ENCODE measurements at regions not wholly inside any gene's neighbourhood (a gene's known extent, or its start where the extent isn't known, plus 50 kb on each side); places are given as distances from the start of the nearest gene placed in this dataset.

DNA sequence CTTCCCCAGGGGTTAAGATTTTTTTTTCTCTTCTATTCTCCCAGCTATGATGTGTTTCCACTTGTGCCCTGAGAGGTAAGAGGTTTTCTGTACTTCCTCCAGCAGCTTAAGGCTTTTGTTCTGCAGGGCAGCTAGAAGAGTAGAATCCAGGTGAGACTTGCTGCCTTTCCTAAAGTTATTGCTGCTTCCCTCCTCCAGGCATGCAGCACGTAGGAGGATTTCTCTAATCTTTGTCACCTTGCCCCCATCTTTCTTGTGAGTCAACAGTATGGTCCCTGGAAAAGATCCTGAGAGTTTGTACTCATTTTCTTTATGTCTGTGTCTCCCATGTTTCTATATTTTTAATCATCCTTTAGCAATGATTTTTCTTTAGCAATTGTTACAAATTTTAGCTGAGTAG lies 462.2 kb downstream of the SETBP1 start:
- H3K23ac ChIP-seq (ENCODE audit: low read depth, low read length), result no peak overlapping the region
- peaks cover 5% of the 10 kb centered on the region for H3K27me3 ChIP-seq (ENCODE audit: control insufficient read depth, insufficient read depth, low read length)
- H3K4ac ChIP-seq (ENCODE audit: low read depth, low read length), result no peak overlapping the region
- H2AFZ ChIP-seq (replicated peaks; ENCODE audit: low read length, poor library complexity), result no peak overlapping the region
- no peak overlapping the region for H3K14ac ChIP-seq (replicated peaks; ENCODE audit: low read depth, low read length)
- no peak overlapping the region for H3K4me3 ChIP-seq (ENCODE audit: insufficient read depth, low read depth, low read length)
- H3K36me3 ChIP-seq (ENCODE audit: control insufficient read depth, insufficient read depth, low read length), result no peaks in the 10 kb centered on the region
- H4K5ac ChIP-seq (ENCODE audit: low read depth, low read length), result no peak overlapping the region
- no peak overlapping the region for H4K8ac ChIP-seq (ENCODE audit: low read depth in 2 of 2, low read length in 2 of 2)
- no peak overlapping the region for H2BK15ac ChIP-seq (ENCODE audit: low read depth, low read length)
- WGBS, 2 experiments (ENCODE audit: extremely low coverage in 2 of 2, insufficient read length in 1 of 2), result no CpG with 5 or more reads among the region's 1 CpG
- TF ChIP-seq NFE2L2 (IDR thresholded peaks at IDR 0.05; ENCODE audit: low read depth, low read length), result no peak
- no peak for TF ChIP-seq MXI1 (IDR thresholded peaks at IDR 0.05; ENCODE audit: borderline replicate concordance, low read depth, low read length)
- no peak for TF ChIP-seq RAD21 (IDR thresholded peaks at IDR 0.05; ENCODE audit: low read length)
- TF ChIP-seq CHD1 (IDR thresholded peaks at IDR 0.05; ENCODE audit: low read depth, low read length), result no peak
- TF ChIP-seq, protein P1, sequence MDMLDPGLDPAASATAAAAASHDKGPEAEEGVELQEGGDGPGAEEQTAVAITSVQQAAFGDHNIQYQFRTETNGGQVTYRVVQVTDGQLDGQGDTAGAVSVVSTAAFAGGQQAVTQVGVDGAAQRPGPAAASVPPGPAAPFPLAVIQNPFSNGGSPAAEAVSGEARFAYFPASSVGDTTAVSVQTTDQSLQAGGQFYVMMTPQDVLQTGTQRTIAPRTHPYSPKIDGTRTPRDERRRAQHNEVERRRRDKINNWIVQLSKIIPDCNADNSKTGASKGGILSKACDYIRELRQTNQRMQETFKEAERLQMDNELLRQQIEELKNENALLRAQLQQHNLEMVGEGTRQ (IDR thresholded peaks at IDR 0.05; ENCODE audit: low read depth, low read length), result no peak
- TF ChIP-seq MAFK (IDR thresholded peaks at IDR 0.05; ENCODE audit: low read depth, low read length), result no peak
- no peak for TF ChIP-seq CEBPB (IDR thresholded peaks at IDR 0.05; ENCODE audit: low read depth, low read length)
- TF ChIP-seq BHLHE40 (IDR thresholded peaks at IDR 0.05; ENCODE audit: low read depth, low read length), result no peak
- TF ChIP-seq POLR2A (IDR thresholded peaks at IDR 0.05; ENCODE audit: low read depth, low read length), result no peak
- TF ChIP-seq, protein P2, sequence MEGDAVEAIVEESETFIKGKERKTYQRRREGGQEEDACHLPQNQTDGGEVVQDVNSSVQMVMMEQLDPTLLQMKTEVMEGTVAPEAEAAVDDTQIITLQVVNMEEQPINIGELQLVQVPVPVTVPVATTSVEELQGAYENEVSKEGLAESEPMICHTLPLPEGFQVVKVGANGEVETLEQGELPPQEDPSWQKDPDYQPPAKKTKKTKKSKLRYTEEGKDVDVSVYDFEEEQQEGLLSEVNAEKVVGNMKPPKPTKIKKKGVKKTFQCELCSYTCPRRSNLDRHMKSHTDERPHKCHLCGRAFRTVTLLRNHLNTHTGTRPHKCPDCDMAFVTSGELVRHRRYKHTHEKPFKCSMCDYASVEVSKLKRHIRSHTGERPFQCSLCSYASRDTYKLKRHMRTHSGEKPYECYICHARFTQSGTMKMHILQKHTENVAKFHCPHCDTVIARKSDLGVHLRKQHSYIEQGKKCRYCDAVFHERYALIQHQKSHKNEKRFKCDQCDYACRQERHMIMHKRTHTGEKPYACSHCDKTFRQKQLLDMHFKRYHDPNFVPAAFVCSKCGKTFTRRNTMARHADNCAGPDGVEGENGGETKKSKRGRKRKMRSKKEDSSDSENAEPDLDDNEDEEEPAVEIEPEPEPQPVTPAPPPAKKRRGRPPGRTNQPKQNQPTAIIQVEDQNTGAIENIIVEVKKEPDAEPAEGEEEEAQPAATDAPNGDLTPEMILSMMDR (conservative IDR thresholded peaks at IDR 0.05; ENCODE audit: low read depth, low read length), result no peak
- TF ChIP-seq RCOR1 (IDR thresholded peaks at IDR 0.05; ENCODE audit: insufficient replicate concordance, low read length), result no peak
- no peak for TF ChIP-seq RFX5 (IDR thresholded peaks at IDR 0.05; ENCODE audit: low read depth, low read length)
- TF ChIP-seq FOS (IDR thresholded peaks at IDR 0.05; ENCODE audit: low read depth, low read length), result no peak
- TF ChIP-seq MAZ (IDR thresholded peaks at IDR 0.05; ENCODE audit: borderline replicate concordance, low read depth, low read length), result no peak
- H4K91ac ChIP-seq (ENCODE audit: insufficient read depth, low read depth, low read length), result no peak overlapping the region
- no peak overlapping the region for H2BK120ac ChIP-seq (ENCODE audit: low read depth, low read length)
- no peaks in the 10 kb centered on the region for H4K20me1 ChIP-seq (ENCODE audit: insufficient read depth, low read length)
- H3K9me3 ChIP-seq (ENCODE audit: control insufficient read depth, insufficient read depth, low read length), result no peaks in the 10 kb centered on the region
- H3K56ac ChIP-seq (ENCODE audit: extremely low read depth, insufficient read depth, low read length), result no peak overlapping the region
- no peak overlapping the region for H3K18ac ChIP-seq (ENCODE audit: low read depth, low read length)
- H3K9me1 ChIP-seq (ENCODE audit: insufficient read depth, low read length), result no peaks in the 10 kb centered on the region
- ChIA-PET POLR2A (ENCODE audit: unreplicated experiment) (no interaction called here), CTCF (interaction anchor here (0.6 kb wide), 1 partner anchor 192 kb away, joined by 3 read pairs; no protein-coding TSS in a partner anchor)
- no peak overlapping the region for H2BK20ac ChIP-seq (ENCODE audit: low read depth, low read length)
- H2AK5ac ChIP-seq (ENCODE audit: low read depth, low read length), result no peak overlapping the region
- no peak overlapping the region for H3K4me2 ChIP-seq (ENCODE audit: low read depth, low read length)
- intact Hi-C loops (cut with micrococcal nuclease) (no loop called here), dilution Hi-C loops (cut with HindIII; ENCODE audit: low sequenced_read_pairs, unreplicated experiment) (no loop called here), in situ Hi-C loops (cut with MboI; ENCODE audit: low sequenced_read_pairs) (no loop called here)
- no TSS peak for BruUV-seq (replicated peaks)
- DNase-seq (no peak), ATAC-seq (ENCODE audit: low read depth) (no peak)
- no peak overlapping the region for H3K9ac ChIP-seq (ENCODE audit: low read depth, low read length)
- no peaks in the 10 kb centered on the region for H3K4me1 ChIP-seq (ENCODE audit: control insufficient read depth, insufficient read depth, low read length)
- no peak overlapping the region for H2BK5ac ChIP-seq (ENCODE audit: low read depth, low read length, poor library complexity, severe bottlenecking)
- H2AK9ac ChIP-seq (replicated peaks; ENCODE audit: low read depth, low read length, poor library complexity), result no peak overlapping the region
- H3K27ac ChIP-seq (ENCODE audit: insufficient read depth, low read length), result no peak overlapping the region
- H3K79me1 ChIP-seq (ENCODE audit: low read depth in 1 of 2, low read length in 2 of 2), result no peaks in the 10 kb centered on the region

Measured in IMR-90 (cell line).